ENCODE measurements at regions not wholly inside any gene's neighbourhood (a gene's known extent, or its start where the extent isn't known, plus 50 kb on each side); places are given as distances from the start of the nearest gene placed in this dataset.
A peak's percentile ranks its signal among the peaks of the same experiment; 100 is the strongest.

DNA sequence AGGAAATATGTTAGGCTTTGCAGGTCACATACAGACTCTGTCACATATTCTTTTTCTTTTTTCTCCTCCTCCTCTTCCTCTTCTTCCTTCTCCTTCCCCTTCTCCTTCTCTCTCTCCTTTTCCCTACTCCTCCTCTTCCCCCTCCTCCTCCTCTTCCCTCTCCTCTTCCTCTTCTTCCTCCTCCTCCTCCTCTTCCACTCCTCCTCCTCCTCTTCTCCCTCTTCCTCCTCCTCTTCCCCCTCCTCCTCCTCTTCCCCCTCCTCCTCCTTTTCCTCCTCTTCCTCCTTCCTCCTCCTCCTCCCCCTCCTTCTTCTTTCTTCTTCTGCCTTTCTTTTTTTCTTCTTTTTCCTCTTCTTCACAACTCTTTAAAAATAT lies 159.8 kb downstream of the KIF20B start:
- Histone ChIP-seq H3K4me3 (IDR thresholded peaks at IDR 0.05; ENCODE audit: insufficient read depth, low read depth, low read length) (no peak overlapping the region), H4K20me1 (ENCODE audit: insufficient read depth) (no peaks in the 10 kb centered on the region), H3K36me3 (ENCODE audit: insufficient read depth) (no peaks in the 10 kb centered on the region), H3K79me2 (ENCODE audit: insufficient read depth, low read depth) (no peaks in the 10 kb centered on the region), H3K9ac (no peak overlapping the region), H3K27me3 (ENCODE audit: insufficient read depth, low read depth) (no peaks in the 10 kb centered on the region), H3K4me1 (ENCODE audit: low read depth, poor library complexity, severe bottlenecking) (peaks cover 8% of the 10 kb centered on the region), H2AFZ (ENCODE audit: low read depth) (peak overlapping the region; percentile 75; the same call in 1 of the 2 replicates), H3K27ac (no peak overlapping the region), H3K4me2 (peak overlapping the region; percentile 59)
- TF ChIP-seq, protein P1, sequence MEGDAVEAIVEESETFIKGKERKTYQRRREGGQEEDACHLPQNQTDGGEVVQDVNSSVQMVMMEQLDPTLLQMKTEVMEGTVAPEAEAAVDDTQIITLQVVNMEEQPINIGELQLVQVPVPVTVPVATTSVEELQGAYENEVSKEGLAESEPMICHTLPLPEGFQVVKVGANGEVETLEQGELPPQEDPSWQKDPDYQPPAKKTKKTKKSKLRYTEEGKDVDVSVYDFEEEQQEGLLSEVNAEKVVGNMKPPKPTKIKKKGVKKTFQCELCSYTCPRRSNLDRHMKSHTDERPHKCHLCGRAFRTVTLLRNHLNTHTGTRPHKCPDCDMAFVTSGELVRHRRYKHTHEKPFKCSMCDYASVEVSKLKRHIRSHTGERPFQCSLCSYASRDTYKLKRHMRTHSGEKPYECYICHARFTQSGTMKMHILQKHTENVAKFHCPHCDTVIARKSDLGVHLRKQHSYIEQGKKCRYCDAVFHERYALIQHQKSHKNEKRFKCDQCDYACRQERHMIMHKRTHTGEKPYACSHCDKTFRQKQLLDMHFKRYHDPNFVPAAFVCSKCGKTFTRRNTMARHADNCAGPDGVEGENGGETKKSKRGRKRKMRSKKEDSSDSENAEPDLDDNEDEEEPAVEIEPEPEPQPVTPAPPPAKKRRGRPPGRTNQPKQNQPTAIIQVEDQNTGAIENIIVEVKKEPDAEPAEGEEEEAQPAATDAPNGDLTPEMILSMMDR (conservative IDR thresholded peaks at IDR 0.05; ENCODE audit: low read depth, low read length): no peak

DNA sequence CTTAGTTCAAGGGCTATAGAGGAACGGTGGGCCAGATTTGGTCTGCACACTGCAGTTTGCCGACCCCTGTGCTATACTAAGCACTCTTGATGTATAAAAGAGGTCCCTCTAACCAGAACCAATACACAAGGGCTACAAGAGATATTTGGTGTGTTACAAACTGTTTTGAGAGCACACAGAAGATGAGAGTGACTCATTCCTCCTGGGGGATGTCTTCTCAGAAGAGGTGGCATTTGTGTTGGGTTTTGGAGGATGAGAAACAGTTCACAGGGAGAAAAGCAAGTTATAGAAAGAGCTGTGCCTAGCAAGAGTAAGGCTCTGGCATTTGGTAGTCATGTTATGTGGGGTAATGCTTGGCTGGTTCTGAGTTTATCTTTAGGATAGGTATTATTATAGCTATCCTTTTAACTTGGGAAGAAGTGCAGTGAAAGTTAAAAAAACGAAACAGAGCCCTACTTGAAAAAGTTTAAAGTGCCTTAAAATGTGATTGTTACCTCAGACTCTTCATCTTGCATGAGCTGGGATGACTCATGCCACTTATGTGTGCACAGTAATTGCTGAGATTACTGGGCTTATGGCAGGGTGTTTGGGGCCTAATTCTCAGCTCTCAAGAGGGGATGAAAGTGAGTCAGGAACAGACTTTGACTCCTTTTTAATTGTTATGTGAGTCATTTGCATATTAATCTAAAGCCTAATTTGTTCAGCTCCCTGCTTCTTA lies 160.4 kb downstream of the KIF20B start:
- Histone ChIP-seq H3K9ac (no peak overlapping the region), H3K27me3 (ENCODE audit: insufficient read depth, low read depth) (no peaks in the 10 kb centered on the region), H3K36me3 (ENCODE audit: insufficient read depth) (no peaks in the 10 kb centered on the region), H3K4me3 (IDR thresholded peaks at IDR 0.05; ENCODE audit: insufficient read depth, low read depth, low read length) (no peak overlapping the region), H2AFZ (ENCODE audit: low read depth) (no peak overlapping the region), H3K4me1 (ENCODE audit: low read depth, poor library complexity, severe bottlenecking) (peaks cover 8% of the 10 kb centered on the region), H3K4me2 (no peak overlapping the region), H3K79me2 (ENCODE audit: insufficient read depth, low read depth) (no peaks in the 10 kb centered on the region), H4K20me1 (ENCODE audit: insufficient read depth) (no peaks in the 10 kb centered on the region), H3K27ac (no peak overlapping the region)
- TF ChIP-seq, protein P1 (conservative IDR thresholded peaks at IDR 0.05; ENCODE audit: low read depth, low read length): no peak

DNA sequence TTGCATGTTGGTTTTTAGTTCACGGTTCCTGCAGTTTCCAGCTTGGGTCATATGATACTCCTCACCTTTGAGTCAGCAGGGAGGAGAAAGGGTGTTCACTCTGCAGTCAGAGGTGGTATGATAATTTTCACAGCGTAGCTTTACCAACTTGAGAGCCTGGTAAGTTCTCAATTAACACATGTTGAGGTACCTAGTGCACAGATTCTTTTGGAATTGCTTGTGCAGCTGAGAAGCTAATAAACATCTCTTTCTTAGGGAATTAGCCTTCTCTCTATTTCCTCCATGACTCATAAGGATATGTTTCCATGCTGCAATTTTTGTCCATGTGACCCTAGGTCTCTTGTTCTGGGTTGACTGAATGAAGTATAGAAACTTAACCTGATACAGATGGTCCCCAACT lies 166.6 kb downstream of the KIF20B start:
- Histone ChIP-seq H3K79me2 (ENCODE audit: insufficient read depth, low read depth) (no peaks in the 10 kb centered on the region), H3K27me3 (ENCODE audit: insufficient read depth, low read depth) (no peaks in the 10 kb centered on the region), H4K20me1 (ENCODE audit: insufficient read depth) (no peaks in the 10 kb centered on the region), H2AFZ (ENCODE audit: low read depth) (no peak overlapping the region), H3K4me1 (ENCODE audit: low read depth, poor library complexity, severe bottlenecking) (no peaks in the 10 kb centered on the region), H3K36me3 (ENCODE audit: insufficient read depth) (no peaks in the 10 kb centered on the region), H3K9ac (no peak overlapping the region), H3K27ac (no peak overlapping the region), H3K4me3 (IDR thresholded peaks at IDR 0.05; ENCODE audit: insufficient read depth, low read depth, low read length) (no peak overlapping the region), H3K4me2 (no peak overlapping the region)
- TF ChIP-seq, protein P1 (conservative IDR thresholded peaks at IDR 0.05; ENCODE audit: low read depth, low read length): no peak

GRCh38 chr10:89869180-89869579 lies 167.8 kb downstream of the KIF20B start:
- Histone ChIP-seq H3K79me2 (ENCODE audit: insufficient read depth, low read depth) (no peaks in the 10 kb centered on the region), H2AFZ (ENCODE audit: low read depth) (no peak overlapping the region), H4K20me1 (ENCODE audit: insufficient read depth) (no peaks in the 10 kb centered on the region), H3K9ac (no peak overlapping the region), H3K27ac (no peak overlapping the region), H3K36me3 (ENCODE audit: insufficient read depth) (no peaks in the 10 kb centered on the region), H3K27me3 (ENCODE audit: insufficient read depth, low read depth) (no peaks in the 10 kb centered on the region), H3K4me3 (IDR thresholded peaks at IDR 0.05; ENCODE audit: insufficient read depth, low read depth, low read length) (no peak overlapping the region), H3K4me2 (no peak overlapping the region), H3K4me1 (ENCODE audit: low read depth, poor library complexity, severe bottlenecking) (no peaks in the 10 kb centered on the region)
- TF ChIP-seq, protein P1 (conservative IDR thresholded peaks at IDR 0.05; ENCODE audit: low read depth, low read length): no peak

Data from KMS-11 (cell line).